Fibroblast of villous mesenchyme (primary cell): ENCODE measurements at regions not wholly inside any gene's neighbourhood (a gene's known extent, or its start where the extent isn't known, plus 50 kb on each side); places are given as distances from the start of the nearest gene placed in this dataset.
"Not testable (repeated sequence)": the region's sequence is repeated elsewhere in the genome, so short reads cannot be mapped to it uniquely, and the experiment has no call there.

Experiments
- DNase-seq: peaks from one replicate; pipeline ENCODE4 v3.0.0-alpha.2; 2010; ENCODE audit warnings: low read depth
- H3K4me3 ChIP-seq: 2 replicates; pipeline ENCODE4 v1.5.1; 2011; ENCODE audit warnings: low read depth, mild to moderate bottlenecking, low read length
- CTCF ChIP-seq: IDR thresholded peaks from 2 replicates; pipeline ENCODE4 v1.5.1; 2012; ENCODE audit warnings: low read depth, mild to moderate bottlenecking, low read length; ENCODE audit not compliant: insufficient read depth

GRCh38 chr5:87780831-87781760 lies 368.4 kb upstream of the CCNH start:
- peak; percentile 82 for DNase-seq
- TF ChIP-seq CTCF: peak; percentile 98
- H3K4me3 ChIP-seq: no peak overlapping the region

- no peak for DNase-seq
- H3K4me3 ChIP-seq: no peak overlapping the region
- no peak for TF ChIP-seq CTCF
Observed at GRCh38 chr5:87778876-87779275, 366.1 kb upstream of the CCNH start.

GRCh38 chr5:87777877-87778276 lies 365.1 kb upstream of the CCNH start:
- TF ChIP-seq CTCF: no peak
- no peak for DNase-seq
- no peak overlapping the region for H3K4me3 ChIP-seq

GRCh38 chr5:87776785-87777184 lies 364.1 kb upstream of the CCNH start:
- H3K4me3 ChIP-seq: no peak overlapping the region
- TF ChIP-seq CTCF: no peak
- no peak for DNase-seq

- not testable (repeated sequence) for H3K4me3 ChIP-seq
Observed at GRCh38 chr5:87776302-87776701, 363.6 kb upstream of the CCNH start.

GRCh38 chr5:87775228-87775627 lies 362.5 kb upstream of the CCNH start:
- DNase-seq: no peak
- TF ChIP-seq CTCF: no peak
- no peak overlapping the region for H3K4me3 ChIP-seq

More at GRCh38 chr5:87776302-87776701, 363.6 kb upstream of the CCNH start:
- DNase-seq: not testable (repeated sequence)

- H3K4me3 ChIP-seq: no peak overlapping the region
- no peak for TF ChIP-seq CTCF
- DNase-seq: no peak
Observed at GRCh38 chr5:87774804-87775203, 362.1 kb upstream of the CCNH start.
